ENCODE measurements at regions not wholly inside any gene's neighbourhood (a gene's known extent, or its start where the extent isn't known, plus 50 kb on each side); places are given as distances from the start of the nearest gene placed in this dataset.

DNA sequence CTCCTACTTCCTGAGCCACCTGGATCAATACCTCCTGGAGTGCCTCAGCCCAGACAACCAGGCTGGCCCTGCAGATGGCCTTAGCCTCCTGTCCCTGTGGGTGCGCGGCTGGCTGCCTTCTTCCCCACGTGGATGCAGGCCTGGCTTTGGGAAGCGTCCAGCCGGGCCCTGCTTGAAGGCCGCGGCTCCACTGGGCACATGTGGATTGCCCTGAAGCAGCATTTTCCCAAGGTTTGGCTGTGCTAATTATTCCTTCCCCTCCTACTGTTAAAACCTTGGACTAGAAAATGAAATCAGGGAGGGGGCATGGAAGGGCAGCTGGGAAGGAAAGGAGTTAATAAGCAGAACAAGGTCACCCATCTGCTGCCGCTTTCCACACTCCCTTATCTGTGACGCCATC lies 143.0 kb upstream of the GATA6 start:
- Histone ChIP-seq H3K79me2 (no peaks in the 10 kb centered on the region), H3K4me1 (ENCODE audit: insufficient read depth) (peaks cover 13% of the 10 kb centered on the region), H3K4me2 (no peak overlapping the region), H3K4me3 (no peak overlapping the region), H3K9me2 (replicated peaks; ENCODE audit: insufficient read depth) (no peaks in the 10 kb centered on the region), H3K9me3 (ENCODE audit: low read depth) (no peaks in the 10 kb centered on the region), H3K27me3 (no peaks in the 10 kb centered on the region), H3K27ac (peak overlapping the region; percentile 37), H3K36me3 (replicated peaks; ENCODE audit: insufficient read depth, low read depth) (no peaks in the 10 kb centered on the region), H4K20me1 (ENCODE audit: insufficient read depth, poor library complexity, severe bottlenecking) (no peaks in the 10 kb centered on the region), H2AFZ (no peak overlapping the region)
- no peak for TF ChIP-seq EZH2phosphoT487 (IDR thresholded peaks at IDR 0.05; ENCODE audit: low read depth, severe bottlenecking, unreplicated experiment)
- TF ChIP-seq, protein P1, sequence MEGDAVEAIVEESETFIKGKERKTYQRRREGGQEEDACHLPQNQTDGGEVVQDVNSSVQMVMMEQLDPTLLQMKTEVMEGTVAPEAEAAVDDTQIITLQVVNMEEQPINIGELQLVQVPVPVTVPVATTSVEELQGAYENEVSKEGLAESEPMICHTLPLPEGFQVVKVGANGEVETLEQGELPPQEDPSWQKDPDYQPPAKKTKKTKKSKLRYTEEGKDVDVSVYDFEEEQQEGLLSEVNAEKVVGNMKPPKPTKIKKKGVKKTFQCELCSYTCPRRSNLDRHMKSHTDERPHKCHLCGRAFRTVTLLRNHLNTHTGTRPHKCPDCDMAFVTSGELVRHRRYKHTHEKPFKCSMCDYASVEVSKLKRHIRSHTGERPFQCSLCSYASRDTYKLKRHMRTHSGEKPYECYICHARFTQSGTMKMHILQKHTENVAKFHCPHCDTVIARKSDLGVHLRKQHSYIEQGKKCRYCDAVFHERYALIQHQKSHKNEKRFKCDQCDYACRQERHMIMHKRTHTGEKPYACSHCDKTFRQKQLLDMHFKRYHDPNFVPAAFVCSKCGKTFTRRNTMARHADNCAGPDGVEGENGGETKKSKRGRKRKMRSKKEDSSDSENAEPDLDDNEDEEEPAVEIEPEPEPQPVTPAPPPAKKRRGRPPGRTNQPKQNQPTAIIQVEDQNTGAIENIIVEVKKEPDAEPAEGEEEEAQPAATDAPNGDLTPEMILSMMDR (IDR thresholded peaks at IDR 0.05; ENCODE audit: poor library complexity), result no peak
- no peak for DNase-seq (ENCODE audit: low spot score)
- 71% methylated on average over 9 of the region's 9 CpGs for WGBS (ENCODE audit: low lambda C conversion rate, missing lambda C conversion rate)

DNA sequence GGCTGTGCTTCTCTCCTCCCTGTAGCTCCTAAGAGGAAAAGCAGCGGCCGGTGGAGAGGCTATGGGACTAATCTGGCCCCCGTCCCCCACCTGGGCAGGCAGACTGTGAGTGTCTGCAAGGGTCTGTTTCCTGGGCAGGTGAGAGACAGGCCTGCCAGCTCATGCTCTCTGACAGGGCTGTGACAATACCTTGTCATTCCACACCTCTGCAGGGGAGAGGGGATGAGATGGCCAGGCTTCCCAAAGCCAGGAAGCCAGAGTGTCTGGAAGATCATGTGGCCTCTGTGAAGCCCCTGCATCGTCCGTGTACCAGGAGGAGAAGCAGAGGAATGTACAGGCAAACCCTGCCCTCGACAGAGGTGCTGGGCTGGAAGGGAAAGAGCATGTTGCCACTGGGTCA lies 142.5 kb upstream of the GATA6 start:
- no peaks in the 10 kb centered on the region for H3K36me3 ChIP-seq (replicated peaks; ENCODE audit: insufficient read depth, low read depth)
- H3K79me2 ChIP-seq, result no peaks in the 10 kb centered on the region
- H3K4me1 ChIP-seq (ENCODE audit: insufficient read depth), result peaks cover 8% of the 10 kb centered on the region
- no peak overlapping the region for H3K4me3 ChIP-seq
- H3K9me2 ChIP-seq (replicated peaks; ENCODE audit: insufficient read depth), result no peaks in the 10 kb centered on the region
- DNase-seq (ENCODE audit: low spot score), result no peak
- H3K4me2 ChIP-seq, result no peak overlapping the region
- H3K27ac ChIP-seq, result peak overlapping the region; percentile 37
- 37% methylated on average over 6 of the region's 6 CpGs for WGBS (ENCODE audit: low lambda C conversion rate, missing lambda C conversion rate)
- H3K27me3 ChIP-seq, result no peaks in the 10 kb centered on the region
- TF ChIP-seq EZH2 (IDR thresholded peaks at IDR 0.05; ENCODE audit: borderline replicate concordance) (no peak), EZH2phosphoT487 (IDR thresholded peaks at IDR 0.05; ENCODE audit: low read depth, severe bottlenecking, unreplicated experiment) (no peak)
- TF ChIP-seq, protein P1 (IDR thresholded peaks at IDR 0.05; ENCODE audit: poor library complexity), result no peak
- no peaks in the 10 kb centered on the region for H3K9me3 ChIP-seq (ENCODE audit: low read depth)
- no peak overlapping the region for H2AFZ ChIP-seq
- no peaks in the 10 kb centered on the region for H4K20me1 ChIP-seq (ENCODE audit: insufficient read depth, poor library complexity, severe bottlenecking)

DNA sequence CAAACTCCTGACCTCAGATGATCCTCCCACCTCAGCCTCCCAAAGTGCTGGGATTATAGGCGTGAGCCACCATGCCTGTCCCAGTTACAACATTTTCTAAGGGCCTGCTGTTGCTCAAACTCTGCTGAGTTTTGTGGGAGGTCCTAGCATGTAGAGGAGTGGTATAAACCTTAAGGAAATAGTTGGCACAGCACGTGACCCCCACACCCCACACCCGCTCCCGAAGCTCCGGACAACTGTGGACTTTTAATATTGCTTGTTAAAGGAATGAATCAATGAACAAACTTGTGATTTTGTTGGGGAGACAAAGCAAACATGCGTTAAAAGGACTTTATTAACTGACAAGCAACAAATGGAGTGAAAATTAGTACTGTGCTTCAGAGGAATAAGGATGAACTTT lies 137.8 kb upstream of the GATA6 start:
- H3K4me1 ChIP-seq (ENCODE audit: insufficient read depth), result peaks cover 13% of the 10 kb centered on the region
- peak overlapping the region; percentile 87 for H3K27ac ChIP-seq
- peak; percentile 73 for DNase-seq (ENCODE audit: low spot score)

More for the DNA sequence above, 137.8 kb upstream of the GATA6 start:
- Histone ChIP-seq H3K27me3 (no peaks in the 10 kb centered on the region), H3K4me2 (peak overlapping the region; percentile 19), H3K4me3 (no peak overlapping the region), H3K36me3 (replicated peaks; ENCODE audit: insufficient read depth, low read depth) (no peaks in the 10 kb centered on the region), H2AFZ (no peak overlapping the region), H4K20me1 (ENCODE audit: insufficient read depth, poor library complexity, severe bottlenecking) (no peaks in the 10 kb centered on the region), H3K79me2 (no peaks in the 10 kb centered on the region), H3K9me3 (ENCODE audit: low read depth) (no peaks in the 10 kb centered on the region), H3K9me2 (replicated peaks; ENCODE audit: insufficient read depth) (no peaks in the 10 kb centered on the region)
- TF ChIP-seq, protein P1 (IDR thresholded peaks at IDR 0.05; ENCODE audit: poor library complexity), result no peak
- TF ChIP-seq EZH2phosphoT487 (IDR thresholded peaks at IDR 0.05; ENCODE audit: low read depth, severe bottlenecking, unreplicated experiment), result no peak
- TF ChIP-seq EZH2 (IDR thresholded peaks at IDR 0.05; ENCODE audit: borderline replicate concordance), result no peak
- WGBS (ENCODE audit: low lambda C conversion rate, missing lambda C conversion rate), result 28% methylated on average over 6 of the region's 6 CpGs

Measured in hepatocyte (in vitro differentiated cells).